GM23338 (cell line): ENCODE measurements at regions not wholly inside any gene's neighbourhood (a gene's known extent, or its start where the extent isn't known, plus 50 kb on each side); places are given as distances from the start of the nearest gene placed in this dataset.

ENCODE experiments used
- CREB1 ChIP-seq: fragments of 250-450 bp; sonication (Bioruptor Pico); IDR thresholded peaks from 2 replicates; pipeline ENCODE4 v1.5.0; 2020; ENCODE audit warnings: low read depth, mild to moderate bottlenecking, moderate library complexity
- EZH2 ChIP-seq: fragments of 200-600 bp; sonication (generic); IDR thresholded peaks from one replicate; pipeline ENCODE4 v1.8.0; 2017; ENCODE audit warnings: antibody characterized with exemption, mild to moderate bottlenecking, low read depth; ENCODE audit not compliant: unreplicated experiment
- EZH2phosphoT487 ChIP-seq: fragments of 200-600 bp; sonication (generic); IDR thresholded peaks from one replicate; pipeline ENCODE4 v1.8.1; 2018; ENCODE audit warnings: antibody characterized with exemption; ENCODE audit not compliant: unreplicated experiment
- JUNB ChIP-seq: IDR thresholded peaks from one replicate; pipeline ENCODE4 v1.6.1; 2016; ENCODE audit warnings: antibody characterized with exemption; ENCODE audit not compliant: unreplicated experiment
- NANOG ChIP-seq: IDR thresholded peaks from 2 replicates; pipeline ENCODE4 v1.6.1; 2016; ENCODE audit warnings: antibody characterized with exemption, borderline replicate concordance
- POLR2AphosphoS5 ChIP-seq: IDR thresholded peaks from 2 replicates; pipeline ENCODE4 v1.6.1; 2016; ENCODE audit warnings: antibody characterized with exemption, low read depth
- REST ChIP-seq: IDR thresholded peaks from one replicate; pipeline ENCODE4 v1.6.1; 2018; ENCODE audit warnings: antibody characterized with exemption; ENCODE audit not compliant: unreplicated experiment
- STAT1 ChIP-seq: IDR thresholded peaks from one replicate; pipeline ENCODE4 v1.6.1; 2016; ENCODE audit warnings: antibody characterized with exemption; ENCODE audit not compliant: unreplicated experiment
- ZNF114 ChIP-seq: fragments of 250-450 bp; sonication (Bioruptor Pico); IDR thresholded peaks from 2 replicates; pipeline ENCODE4 v1.5.0; 2020; ENCODE audit warnings: mild to moderate bottlenecking, moderate library complexity
- ZNF331 ChIP-seq: fragments of 250-450 bp; sonication (Bioruptor Pico); IDR thresholded peaks from 2 replicates; pipeline ENCODE4 v1.5.0; 2020; ENCODE audit warnings: low read depth, mild to moderate bottlenecking, moderate library complexity
- ZNF462 ChIP-seq: fragments of 250-450 bp; sonication (Bioruptor Pico); IDR thresholded peaks from 2 replicates; pipeline ENCODE4 v1.5.0; 2020; ENCODE audit warnings: mild to moderate bottlenecking, moderate library complexity
- TF ChIP-seq, protein P1 (sequence below), 2 experiments: fragments of 200-600 bp in 1 of 2; sonication (generic) in 1 of 2; conservative IDR thresholded peaks; 2 replicates each; pipeline versions ENCODE4 v1.5.1 to v1.6.1; 2016 to 2017; ENCODE audit warnings: antibody characterized with exemption in 2 of 2, low read depth in 2 of 2, mild to moderate bottlenecking in 2 of 2, moderate library complexity in 1 of 2
- TF ChIP-seq, protein P2 (sequence below): IDR thresholded peaks from 2 replicates; pipeline ENCODE4 v1.6.1; 2016; ENCODE audit warnings: antibody characterized with exemption

DNA sequence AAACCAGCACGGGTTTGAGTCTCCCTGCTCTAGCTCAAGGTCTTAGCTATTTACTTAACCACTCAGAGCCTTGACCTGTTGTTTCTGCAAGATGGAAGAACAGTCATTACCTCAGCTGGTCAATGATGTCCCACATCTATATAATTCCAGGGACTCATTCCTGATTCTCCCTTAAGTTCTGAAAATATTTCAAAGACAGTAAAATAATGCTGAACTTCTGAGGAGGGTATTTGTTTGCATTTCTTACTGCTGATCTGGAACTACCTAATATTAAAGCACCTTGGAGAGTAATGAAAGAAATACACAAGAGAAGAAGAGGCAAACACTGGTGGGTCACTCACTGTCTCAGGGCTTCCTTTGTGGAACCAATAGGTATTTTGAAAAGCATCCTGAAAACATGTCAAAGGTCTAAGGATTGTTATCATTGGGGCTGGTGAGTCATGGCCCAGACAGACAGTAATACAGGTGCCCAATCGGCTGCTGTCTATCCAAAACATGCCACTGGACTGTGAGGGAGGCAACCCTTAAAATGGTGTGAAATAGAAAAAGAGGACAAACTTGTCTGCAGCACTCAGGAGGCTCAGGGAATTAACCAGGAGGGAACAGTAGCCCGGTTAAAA lies 88.7 kb upstream of the EGLN3 start:
- TF ChIP-seq CREB1 (CRISPR knock-in tag): no peak
- TF ChIP-seq, protein P1, sequence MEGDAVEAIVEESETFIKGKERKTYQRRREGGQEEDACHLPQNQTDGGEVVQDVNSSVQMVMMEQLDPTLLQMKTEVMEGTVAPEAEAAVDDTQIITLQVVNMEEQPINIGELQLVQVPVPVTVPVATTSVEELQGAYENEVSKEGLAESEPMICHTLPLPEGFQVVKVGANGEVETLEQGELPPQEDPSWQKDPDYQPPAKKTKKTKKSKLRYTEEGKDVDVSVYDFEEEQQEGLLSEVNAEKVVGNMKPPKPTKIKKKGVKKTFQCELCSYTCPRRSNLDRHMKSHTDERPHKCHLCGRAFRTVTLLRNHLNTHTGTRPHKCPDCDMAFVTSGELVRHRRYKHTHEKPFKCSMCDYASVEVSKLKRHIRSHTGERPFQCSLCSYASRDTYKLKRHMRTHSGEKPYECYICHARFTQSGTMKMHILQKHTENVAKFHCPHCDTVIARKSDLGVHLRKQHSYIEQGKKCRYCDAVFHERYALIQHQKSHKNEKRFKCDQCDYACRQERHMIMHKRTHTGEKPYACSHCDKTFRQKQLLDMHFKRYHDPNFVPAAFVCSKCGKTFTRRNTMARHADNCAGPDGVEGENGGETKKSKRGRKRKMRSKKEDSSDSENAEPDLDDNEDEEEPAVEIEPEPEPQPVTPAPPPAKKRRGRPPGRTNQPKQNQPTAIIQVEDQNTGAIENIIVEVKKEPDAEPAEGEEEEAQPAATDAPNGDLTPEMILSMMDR (conservative IDR thresholded peaks at IDR 0.05; ENCODE audit: low read depth in 2 of 2): no peak
- TF ChIP-seq REST: no peak
- no peak for TF ChIP-seq POLR2AphosphoS5
- TF ChIP-seq STAT1: no peak
- no peak for TF ChIP-seq EZH2
- TF ChIP-seq ZNF114: no peak
- TF ChIP-seq EZH2phosphoT487: no peak
- no peak for TF ChIP-seq ZNF462 (CRISPR knock-in tag)
- TF ChIP-seq, protein P2, sequence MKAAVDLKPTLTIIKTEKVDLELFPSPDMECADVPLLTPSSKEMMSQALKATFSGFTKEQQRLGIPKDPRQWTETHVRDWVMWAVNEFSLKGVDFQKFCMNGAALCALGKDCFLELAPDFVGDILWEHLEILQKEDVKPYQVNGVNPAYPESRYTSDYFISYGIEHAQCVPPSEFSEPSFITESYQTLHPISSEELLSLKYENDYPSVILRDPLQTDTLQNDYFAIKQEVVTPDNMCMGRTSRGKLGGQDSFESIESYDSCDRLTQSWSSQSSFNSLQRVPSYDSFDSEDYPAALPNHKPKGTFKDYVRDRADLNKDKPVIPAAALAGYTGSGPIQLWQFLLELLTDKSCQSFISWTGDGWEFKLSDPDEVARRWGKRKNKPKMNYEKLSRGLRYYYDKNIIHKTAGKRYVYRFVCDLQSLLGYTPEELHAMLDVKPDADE: no peak
- TF ChIP-seq JUNB: no peak
- no peak for TF ChIP-seq ZNF331 (CRISPR knock-in tag)
- no peak for TF ChIP-seq NANOG
